ENCODE measurements at regions not wholly inside any gene's neighbourhood (a gene's known extent, or its start where the extent isn't known, plus 50 kb on each side); places are given as distances from the start of the nearest gene placed in this dataset.

DNA sequence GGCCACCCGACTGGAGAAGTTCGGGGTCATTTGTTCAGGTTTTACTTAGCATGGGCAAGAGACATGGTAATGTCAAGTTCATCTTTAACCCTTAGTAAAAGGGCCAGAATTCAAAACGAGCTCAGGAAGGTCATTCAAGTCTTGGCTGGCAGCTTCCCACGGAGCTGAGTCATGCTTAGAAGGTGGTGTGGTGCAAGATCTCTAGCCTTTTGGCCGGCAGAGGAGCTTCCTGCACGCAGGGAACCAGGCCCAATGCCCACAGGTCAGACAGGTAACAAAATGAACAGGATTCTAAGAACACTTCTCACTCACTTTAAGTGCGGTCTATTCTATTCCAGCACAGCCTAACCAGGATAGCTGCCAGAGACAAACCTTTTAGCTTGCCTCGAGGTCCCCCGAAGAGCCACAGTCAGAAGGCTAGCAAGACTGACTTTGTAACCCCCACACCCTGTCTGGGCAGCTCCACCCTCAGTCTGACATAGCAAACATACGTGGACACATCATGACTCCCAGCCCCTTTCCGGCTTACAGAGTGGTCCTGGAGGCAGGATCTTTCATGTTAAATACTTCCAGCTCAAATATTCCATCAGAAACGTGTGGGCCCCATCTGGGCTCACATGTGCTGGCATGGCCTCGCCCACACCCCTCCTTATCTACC is 292.7 kb downstream of the BCL11A start:
- TF ChIP-seq, protein P1, sequence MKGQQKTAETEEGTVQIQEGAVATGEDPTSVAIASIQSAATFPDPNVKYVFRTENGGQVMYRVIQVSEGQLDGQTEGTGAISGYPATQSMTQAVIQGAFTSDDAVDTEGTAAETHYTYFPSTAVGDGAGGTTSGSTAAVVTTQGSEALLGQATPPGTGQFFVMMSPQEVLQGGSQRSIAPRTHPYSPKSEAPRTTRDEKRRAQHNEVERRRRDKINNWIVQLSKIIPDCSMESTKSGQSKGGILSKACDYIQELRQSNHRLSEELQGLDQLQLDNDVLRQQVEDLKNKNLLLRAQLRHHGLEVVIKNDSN (IDR thresholded peaks at IDR 0.05; ENCODE audit: borderline replicate concordance, extremely low read length, insufficient read depth, low read depth, low read length): no peak
- TF ChIP-seq, protein P2, sequence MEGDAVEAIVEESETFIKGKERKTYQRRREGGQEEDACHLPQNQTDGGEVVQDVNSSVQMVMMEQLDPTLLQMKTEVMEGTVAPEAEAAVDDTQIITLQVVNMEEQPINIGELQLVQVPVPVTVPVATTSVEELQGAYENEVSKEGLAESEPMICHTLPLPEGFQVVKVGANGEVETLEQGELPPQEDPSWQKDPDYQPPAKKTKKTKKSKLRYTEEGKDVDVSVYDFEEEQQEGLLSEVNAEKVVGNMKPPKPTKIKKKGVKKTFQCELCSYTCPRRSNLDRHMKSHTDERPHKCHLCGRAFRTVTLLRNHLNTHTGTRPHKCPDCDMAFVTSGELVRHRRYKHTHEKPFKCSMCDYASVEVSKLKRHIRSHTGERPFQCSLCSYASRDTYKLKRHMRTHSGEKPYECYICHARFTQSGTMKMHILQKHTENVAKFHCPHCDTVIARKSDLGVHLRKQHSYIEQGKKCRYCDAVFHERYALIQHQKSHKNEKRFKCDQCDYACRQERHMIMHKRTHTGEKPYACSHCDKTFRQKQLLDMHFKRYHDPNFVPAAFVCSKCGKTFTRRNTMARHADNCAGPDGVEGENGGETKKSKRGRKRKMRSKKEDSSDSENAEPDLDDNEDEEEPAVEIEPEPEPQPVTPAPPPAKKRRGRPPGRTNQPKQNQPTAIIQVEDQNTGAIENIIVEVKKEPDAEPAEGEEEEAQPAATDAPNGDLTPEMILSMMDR (IDR thresholded peaks at IDR 0.05 in 2 of 3, conservative IDR thresholded peaks at IDR 0.05 in 1 of 3; ENCODE audit: control insufficient read depth in 2 of 3, extremely low read depth in 1 of 3, insufficient read depth in 1 of 3, low read depth in 3 of 3, low read length in 3 of 3): no peak
- TF ChIP-seq HDAC6 (IDR thresholded peaks at IDR 0.05; ENCODE audit: unreplicated experiment) (no peak), NFYB (IDR thresholded peaks at IDR 0.05; ENCODE audit: insufficient read depth, low read depth, low read length) (no peak), POLR2AphosphoS5 (IDR thresholded peaks at IDR 0.05; ENCODE audit: low read length) (no peak), CREB1 (IDR thresholded peaks at IDR 0.05; ENCODE audit: low read depth) (no peak), ESRRA (IDR thresholded peaks at IDR 0.05; ENCODE audit: low read length) (no peak), TCF12 (IDR thresholded peaks at IDR 0.05; ENCODE audit: low read depth, low read length) (no peak), SREBF2 (IDR thresholded peaks at IDR 0.05; ENCODE audit: low read length) (no peak)
- TF ChIP-seq, protein P3, sequence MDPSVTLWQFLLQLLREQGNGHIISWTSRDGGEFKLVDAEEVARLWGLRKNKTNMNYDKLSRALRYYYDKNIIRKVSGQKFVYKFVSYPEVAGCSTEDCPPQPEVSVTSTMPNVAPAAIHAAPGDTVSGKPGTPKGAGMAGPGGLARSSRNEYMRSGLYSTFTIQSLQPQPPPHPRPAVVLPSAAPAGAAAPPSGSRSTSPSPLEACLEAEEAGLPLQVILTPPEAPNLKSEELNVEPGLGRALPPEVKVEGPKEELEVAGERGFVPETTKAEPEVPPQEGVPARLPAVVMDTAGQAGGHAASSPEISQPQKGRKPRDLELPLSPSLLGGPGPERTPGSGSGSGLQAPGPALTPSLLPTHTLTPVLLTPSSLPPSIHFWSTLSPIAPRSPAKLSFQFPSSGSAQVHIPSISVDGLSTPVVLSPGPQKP (IDR thresholded peaks at IDR 0.05; ENCODE audit: low read depth, low read length): no peak
- TF ChIP-seq, protein P4, sequence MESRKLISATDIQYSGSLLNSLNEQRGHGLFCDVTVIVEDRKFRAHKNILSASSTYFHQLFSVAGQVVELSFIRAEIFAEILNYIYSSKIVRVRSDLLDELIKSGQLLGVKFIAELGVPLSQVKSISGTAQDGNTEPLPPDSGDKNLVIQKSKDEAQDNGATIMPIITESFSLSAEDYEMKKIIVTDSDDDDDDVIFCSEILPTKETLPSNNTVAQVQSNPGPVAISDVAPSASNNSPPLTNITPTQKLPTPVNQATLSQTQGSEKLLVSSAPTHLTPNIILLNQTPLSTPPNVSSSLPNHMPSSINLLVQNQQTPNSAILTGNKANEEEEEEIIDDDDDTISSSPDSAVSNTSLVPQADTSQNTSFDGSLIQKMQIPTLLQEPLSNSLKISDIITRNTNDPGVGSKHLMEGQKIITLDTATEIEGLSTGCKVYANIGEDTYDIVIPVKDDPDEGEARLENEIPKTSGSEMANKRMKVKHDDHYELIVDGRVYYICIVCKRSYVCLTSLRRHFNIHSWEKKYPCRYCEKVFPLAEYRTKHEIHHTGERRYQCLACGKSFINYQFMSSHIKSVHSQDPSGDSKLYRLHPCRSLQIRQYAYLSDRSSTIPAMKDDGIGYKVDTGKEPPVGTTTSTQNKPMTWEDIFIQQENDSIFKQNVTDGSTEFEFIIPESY (IDR thresholded peaks at IDR 0.05): no peak
- TF ChIP-seq, protein P5, sequence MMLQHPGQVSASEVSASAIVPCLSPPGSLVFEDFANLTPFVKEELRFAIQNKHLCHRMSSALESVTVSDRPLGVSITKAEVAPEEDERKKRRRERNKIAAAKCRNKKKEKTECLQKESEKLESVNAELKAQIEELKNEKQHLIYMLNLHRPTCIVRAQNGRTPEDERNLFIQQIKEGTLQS (IDR thresholded peaks at IDR 0.05; ENCODE audit: borderline replicate concordance, extremely low read depth, low read depth, low read length): no peak
- TF ChIP-seq, protein P6, sequence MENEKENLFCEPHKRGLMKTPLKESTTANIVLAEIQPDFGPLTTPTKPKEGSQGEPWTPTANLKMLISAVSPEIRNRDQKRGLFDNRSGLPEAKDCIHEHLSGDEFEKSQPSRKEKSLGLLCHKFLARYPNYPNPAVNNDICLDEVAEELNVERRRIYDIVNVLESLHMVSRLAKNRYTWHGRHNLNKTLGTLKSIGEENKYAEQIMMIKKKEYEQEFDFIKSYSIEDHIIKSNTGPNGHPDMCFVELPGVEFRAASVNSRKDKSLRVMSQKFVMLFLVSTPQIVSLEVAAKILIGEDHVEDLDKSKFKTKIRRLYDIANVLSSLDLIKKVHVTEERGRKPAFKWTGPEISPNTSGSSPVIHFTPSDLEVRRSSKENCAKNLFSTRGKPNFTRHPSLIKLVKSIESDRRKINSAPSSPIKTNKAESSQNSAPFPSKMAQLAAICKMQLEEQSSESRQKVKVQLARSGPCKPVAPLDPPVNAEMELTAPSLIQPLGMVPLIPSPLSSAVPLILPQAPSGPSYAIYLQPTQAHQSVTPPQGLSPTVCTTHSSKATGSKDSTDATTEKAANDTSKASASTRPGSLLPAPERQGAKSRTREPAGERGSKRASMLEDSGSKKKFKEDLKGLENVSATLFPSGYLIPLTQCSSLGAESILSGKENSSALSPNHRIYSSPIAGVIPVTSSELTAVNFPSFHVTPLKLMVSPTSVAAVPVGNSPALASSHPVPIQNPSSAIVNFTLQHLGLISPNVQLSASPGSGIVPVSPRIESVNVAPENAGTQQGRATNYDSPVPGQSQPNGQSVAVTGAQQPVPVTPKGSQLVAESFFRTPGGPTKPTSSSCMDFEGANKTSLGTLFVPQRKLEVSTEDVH (IDR thresholded peaks at IDR 0.05; ENCODE audit: low read depth, partially characterized antibody): no peak

All from GM12878 (cell line).